PFSK-1 (cell line): ENCODE measurements at regions not wholly inside any gene's neighbourhood (a gene's known extent, or its start where the extent isn't known, plus 50 kb on each side); places are given as distances from the start of the nearest gene placed in this dataset.

Source experiments
- FOXP2 ChIP-seq: optimal IDR thresholded peaks from 2 replicates; pipeline ENCODE3; 2011; ENCODE audit warnings: borderline replicate concordance, control low read depth, inconsistent platforms; ENCODE audit not compliant: insufficient read depth; ENCODE audit errors: extremely low read length, extremely low read depth
- POLR2AphosphoS5 ChIP-seq: IDR thresholded peaks from 2 replicates; pipeline ENCODE4 v1.6.1; 2012; ENCODE audit warnings: low read depth, mild to moderate bottlenecking, control low read depth, low read length, moderate library complexity
- TAF1 ChIP-seq: IDR thresholded peaks from 2 replicates; pipeline ENCODE4 v1.6.1; 2012; ENCODE audit warnings: low read length, control low read depth, borderline replicate concordance; ENCODE audit not compliant: insufficient read depth
- TF ChIP-seq, protein P1 (sequence below), 2 experiments: IDR thresholded peaks; 2 replicates each; pipeline versions ENCODE4 v1.6.1 to v1.8.0; 2011 to 2012; ENCODE audit warnings: low read depth in 2 of 2, low read length in 2 of 2, control low read depth in 1 of 2, inconsistent platforms in 1 of 2, mild to moderate bottlenecking in 1 of 2, moderate library complexity in 1 of 2; ENCODE audit not compliant: insufficient read depth in 1 of 2

DNA sequence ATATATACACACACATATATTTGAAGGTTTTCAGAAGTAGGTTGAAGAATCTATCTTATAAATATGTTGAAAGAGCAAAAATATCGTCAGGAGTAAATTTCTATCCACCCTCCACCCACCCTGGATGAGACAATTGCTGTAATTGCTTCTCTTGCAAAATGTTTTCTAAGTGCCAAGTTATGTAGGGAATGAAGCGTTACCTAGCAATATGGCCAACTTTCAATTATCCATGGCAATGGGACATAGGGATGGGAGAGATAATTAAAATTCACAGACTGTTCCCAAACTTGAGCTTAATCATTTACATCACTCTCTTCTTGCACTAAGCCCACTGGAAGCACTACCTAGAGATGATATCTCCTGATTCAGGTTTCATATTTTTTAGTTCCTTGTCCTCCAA lies 806.2 kb upstream of the RAG2 start:
- no peak for TF ChIP-seq FOXP2
- TF ChIP-seq, protein P1, sequence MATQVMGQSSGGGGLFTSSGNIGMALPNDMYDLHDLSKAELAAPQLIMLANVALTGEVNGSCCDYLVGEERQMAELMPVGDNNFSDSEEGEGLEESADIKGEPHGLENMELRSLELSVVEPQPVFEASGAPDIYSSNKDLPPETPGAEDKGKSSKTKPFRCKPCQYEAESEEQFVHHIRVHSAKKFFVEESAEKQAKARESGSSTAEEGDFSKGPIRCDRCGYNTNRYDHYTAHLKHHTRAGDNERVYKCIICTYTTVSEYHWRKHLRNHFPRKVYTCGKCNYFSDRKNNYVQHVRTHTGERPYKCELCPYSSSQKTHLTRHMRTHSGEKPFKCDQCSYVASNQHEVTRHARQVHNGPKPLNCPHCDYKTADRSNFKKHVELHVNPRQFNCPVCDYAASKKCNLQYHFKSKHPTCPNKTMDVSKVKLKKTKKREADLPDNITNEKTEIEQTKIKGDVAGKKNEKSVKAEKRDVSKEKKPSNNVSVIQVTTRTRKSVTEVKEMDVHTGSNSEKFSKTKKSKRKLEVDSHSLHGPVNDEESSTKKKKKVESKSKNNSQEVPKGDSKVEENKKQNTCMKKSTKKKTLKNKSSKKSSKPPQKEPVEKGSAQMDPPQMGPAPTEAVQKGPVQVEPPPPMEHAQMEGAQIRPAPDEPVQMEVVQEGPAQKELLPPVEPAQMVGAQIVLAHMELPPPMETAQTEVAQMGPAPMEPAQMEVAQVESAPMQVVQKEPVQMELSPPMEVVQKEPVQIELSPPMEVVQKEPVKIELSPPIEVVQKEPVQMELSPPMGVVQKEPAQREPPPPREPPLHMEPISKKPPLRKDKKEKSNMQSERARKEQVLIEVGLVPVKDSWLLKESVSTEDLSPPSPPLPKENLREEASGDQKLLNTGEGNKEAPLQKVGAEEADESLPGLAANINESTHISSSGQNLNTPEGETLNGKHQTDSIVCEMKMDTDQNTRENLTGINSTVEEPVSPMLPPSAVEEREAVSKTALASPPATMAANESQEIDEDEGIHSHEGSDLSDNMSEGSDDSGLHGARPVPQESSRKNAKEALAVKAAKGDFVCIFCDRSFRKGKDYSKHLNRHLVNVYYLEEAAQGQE (IDR thresholded peaks at IDR 0.05; ENCODE audit: insufficient read depth in 1 of 2, low read depth in 2 of 2, low read length in 2 of 2): no peak
- TF ChIP-seq POLR2AphosphoS5: no peak
- TF ChIP-seq TAF1: no peak
